ENCODE measurements at regions not wholly inside any gene's neighbourhood (a gene's known extent, or its start where the extent isn't known, plus 50 kb on each side); places are given as distances from the start of the nearest gene placed in this dataset.

GRCh38 chr3:117666812-117667211 is 957.2 kb downstream of the TUSC7 start:
- H3K4me3 ChIP-seq = no peak overlapping the region
- H3K9me3 ChIP-seq (replicated peaks) = no peaks in the 10 kb centered on the region
- no peak overlapping the region for H3K27ac ChIP-seq
- H3K4me1 ChIP-seq = no peaks in the 10 kb centered on the region; the same call in 1 of the 2 replicates
- H3K36me3 ChIP-seq = no peaks in the 10 kb centered on the region
- no peak for DNase-seq
- no peaks in the 10 kb centered on the region for H3K27me3 ChIP-seq

GRCh38 chr3:117669774-117670173 is 960.2 kb downstream of the TUSC7 start:
- Histone ChIP-seq H3K27ac (no peak overlapping the region), H3K36me3 (no peaks in the 10 kb centered on the region), H3K4me3 (no peak overlapping the region), H3K4me1 (no peaks in the 10 kb centered on the region), H3K27me3 (0 out of 2 replicates have a peak, but pooled peaks cover 4% of the 10 kb centered on the region), H3K9me3 (replicated peaks) (no peaks in the 10 kb centered on the region)
- no peak for DNase-seq

DNA sequence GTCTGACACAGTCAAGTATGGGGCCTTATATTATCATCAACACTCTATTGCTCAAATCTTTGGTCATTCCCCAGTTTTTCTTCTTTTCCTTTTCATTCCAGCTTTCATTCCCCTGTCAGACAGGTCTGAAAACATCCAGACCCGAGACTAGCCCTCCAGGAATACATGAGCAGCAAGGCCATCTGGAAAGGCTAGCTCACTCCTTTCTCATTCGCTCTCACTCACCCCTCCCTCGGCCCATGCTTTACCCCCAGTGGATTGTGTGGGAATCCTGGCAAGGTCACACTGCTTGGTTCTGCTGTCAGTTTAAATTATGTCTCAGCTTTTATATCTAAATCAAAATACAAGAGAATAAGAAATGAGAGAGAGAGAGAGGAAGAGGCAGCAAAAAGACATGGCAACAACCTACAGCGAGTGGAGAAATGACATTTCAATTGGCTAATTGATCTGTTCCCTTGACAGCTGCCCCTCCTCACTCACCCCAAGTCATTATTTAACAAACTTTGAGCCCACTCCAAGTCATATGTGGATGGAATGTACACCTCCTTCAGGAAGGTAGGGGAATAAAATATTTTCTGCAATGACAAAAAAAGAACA is 962.2 kb downstream of the TUSC7 start:
- Histone ChIP-seq H3K9me3 (replicated peaks) (no peaks in the 10 kb centered on the region), H3K4me1 (no peaks in the 10 kb centered on the region), H3K4me3 (no peak overlapping the region), H3K36me3 (no peaks in the 10 kb centered on the region), H3K27ac (no peak overlapping the region), H3K27me3 (0 out of 2 replicates have a peak, but pooled peaks cover 4% of the 10 kb centered on the region)
- DNase-seq = no peak

DNA sequence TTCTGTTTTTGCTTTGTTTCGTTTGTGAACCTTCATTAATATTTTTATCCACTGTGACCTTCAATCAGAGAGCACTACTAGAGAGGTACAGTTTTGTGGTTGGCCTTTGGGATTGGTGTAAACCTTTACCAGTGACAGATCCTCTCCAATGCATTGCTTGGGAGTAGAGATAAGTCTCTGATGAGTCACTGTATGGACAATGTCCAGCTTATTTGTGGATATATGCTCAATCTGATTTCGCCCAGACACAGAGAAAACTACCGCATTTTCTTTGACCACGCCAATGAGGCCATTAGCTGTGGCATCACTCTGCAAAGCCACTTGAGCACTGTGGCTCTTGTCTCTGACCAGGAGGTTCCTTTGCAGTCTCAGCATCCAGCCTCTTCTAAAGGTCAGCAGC is 964.7 kb downstream of the TUSC7 start:
- Histone ChIP-seq H3K27me3 (0 out of 2 replicates have a peak, but pooled peaks cover 4% of the 10 kb centered on the region), H3K4me1 (no peaks in the 10 kb centered on the region), H3K36me3 (no peaks in the 10 kb centered on the region), H3K27ac (no peak overlapping the region), H3K4me3 (no peak overlapping the region), H3K9me3 (replicated peaks) (no peaks in the 10 kb centered on the region)
- no peak for DNase-seq

GRCh38 chr3:117681619-117682018 is 972.0 kb downstream of the TUSC7 start:
- no peak for DNase-seq
- Histone ChIP-seq H3K4me1 (no peaks in the 10 kb centered on the region), H3K27me3 (0 out of 2 replicates have a peak, but pooled peaks cover 3% of the 10 kb centered on the region), H3K4me3 (no peak overlapping the region), H3K27ac (no peak overlapping the region), H3K9me3 (replicated peaks) (no peaks in the 10 kb centered on the region), H3K36me3 (no peaks in the 10 kb centered on the region)

GRCh38 chr3:117687096-117687495 is 977.5 kb downstream of the TUSC7 start:
- no peaks in the 10 kb centered on the region for H3K36me3 ChIP-seq
- no peak overlapping the region for H3K4me3 ChIP-seq
- H3K4me1 ChIP-seq = no peaks in the 10 kb centered on the region
- H3K27ac ChIP-seq = no peak overlapping the region
- H3K9me3 ChIP-seq (replicated peaks) = no peaks in the 10 kb centered on the region
- DNase-seq = no peak
- peaks cover 7% of the 10 kb centered on the region; the same call in 1 of the 2 replicates for H3K27me3 ChIP-seq

DNA sequence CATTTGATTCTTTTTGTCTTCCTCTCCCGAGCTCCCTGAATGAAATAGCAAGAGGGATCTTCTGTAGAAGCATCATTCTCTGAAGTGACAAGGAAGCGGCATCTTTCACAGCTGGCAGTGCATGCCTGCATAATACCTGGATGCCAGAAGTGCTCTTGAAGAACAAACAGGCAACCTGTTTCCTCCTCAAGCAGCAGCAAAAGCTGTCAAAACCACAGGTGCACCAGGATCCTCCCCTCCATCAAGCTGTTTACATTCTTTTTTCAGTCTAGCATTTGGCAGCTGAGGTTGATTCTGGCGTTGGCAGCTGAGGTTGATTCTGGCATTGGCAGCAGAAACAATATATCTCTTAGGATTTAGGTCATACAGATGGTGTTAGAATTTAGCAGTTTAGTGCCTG is 979.0 kb downstream of the TUSC7 start:
- DNase-seq = no peak
- H3K36me3 ChIP-seq = no peaks in the 10 kb centered on the region

DNA sequence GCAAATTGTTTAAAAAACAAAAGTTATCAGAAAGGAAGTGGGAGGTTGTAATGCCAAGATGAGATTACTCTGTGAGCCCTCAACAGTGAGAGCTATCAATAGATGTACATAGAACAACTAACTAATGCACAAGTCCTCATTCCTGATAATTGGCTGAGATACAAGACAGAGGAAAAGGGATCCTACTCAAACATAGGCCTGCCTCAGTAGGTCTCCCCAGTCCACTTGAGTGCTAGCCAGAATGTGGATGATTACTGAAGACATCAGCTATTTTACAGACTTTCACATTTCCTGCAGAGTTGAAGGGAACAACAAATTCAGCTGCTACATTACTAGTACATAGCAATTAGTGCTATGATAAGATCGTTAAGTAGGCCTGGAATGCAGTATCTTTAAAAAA is 981.9 kb downstream of the TUSC7 start:
- no peaks in the 10 kb centered on the region for H3K36me3 ChIP-seq
- H3K27me3 ChIP-seq = peaks cover 4% of the 10 kb centered on the region; the same call in 1 of the 2 replicates
- DNase-seq = no peak
- no peaks in the 10 kb centered on the region for H3K9me3 ChIP-seq (replicated peaks)
- H3K4me3 ChIP-seq = no peak overlapping the region
- H3K4me1 ChIP-seq = no peaks in the 10 kb centered on the region
- H3K27ac ChIP-seq = no peak overlapping the region

More for the DNA sequence above, 979.0 kb downstream of the TUSC7 start:
- Histone ChIP-seq H3K4me3 (no peak overlapping the region), H3K27me3 (peaks cover 7% of the 10 kb centered on the region; the same call in 1 of the 2 replicates), H3K9me3 (replicated peaks) (no peaks in the 10 kb centered on the region), H3K27ac (no peak overlapping the region), H3K4me1 (no peaks in the 10 kb centered on the region)

- H3K27me3 ChIP-seq = peaks cover 4% of the 10 kb centered on the region; the same call in 1 of the 2 replicates
- no peak overlapping the region for H3K4me3 ChIP-seq
- no peak overlapping the region for H3K27ac ChIP-seq
- H3K4me1 ChIP-seq = no peaks in the 10 kb centered on the region
- no peaks in the 10 kb centered on the region for H3K9me3 ChIP-seq (replicated peaks)
- no peaks in the 10 kb centered on the region for H3K36me3 ChIP-seq
- DNase-seq = no peak
Measured at GRCh38 chr3:117692416-117692995, 982.9 kb downstream of the TUSC7 start.

GRCh38 chr3:117695321-117695720 is 985.7 kb downstream of the TUSC7 start:
- H3K9me3 ChIP-seq (replicated peaks) = no peaks in the 10 kb centered on the region
- H3K4me3 ChIP-seq = no peak overlapping the region
- peaks cover 4% of the 10 kb centered on the region; the same call in 1 of the 2 replicates for H3K27me3 ChIP-seq
- no peak for DNase-seq
- no peaks in the 10 kb centered on the region for H3K36me3 ChIP-seq
- H3K4me1 ChIP-seq = no peaks in the 10 kb centered on the region
- H3K27ac ChIP-seq = no peak overlapping the region

DNA sequence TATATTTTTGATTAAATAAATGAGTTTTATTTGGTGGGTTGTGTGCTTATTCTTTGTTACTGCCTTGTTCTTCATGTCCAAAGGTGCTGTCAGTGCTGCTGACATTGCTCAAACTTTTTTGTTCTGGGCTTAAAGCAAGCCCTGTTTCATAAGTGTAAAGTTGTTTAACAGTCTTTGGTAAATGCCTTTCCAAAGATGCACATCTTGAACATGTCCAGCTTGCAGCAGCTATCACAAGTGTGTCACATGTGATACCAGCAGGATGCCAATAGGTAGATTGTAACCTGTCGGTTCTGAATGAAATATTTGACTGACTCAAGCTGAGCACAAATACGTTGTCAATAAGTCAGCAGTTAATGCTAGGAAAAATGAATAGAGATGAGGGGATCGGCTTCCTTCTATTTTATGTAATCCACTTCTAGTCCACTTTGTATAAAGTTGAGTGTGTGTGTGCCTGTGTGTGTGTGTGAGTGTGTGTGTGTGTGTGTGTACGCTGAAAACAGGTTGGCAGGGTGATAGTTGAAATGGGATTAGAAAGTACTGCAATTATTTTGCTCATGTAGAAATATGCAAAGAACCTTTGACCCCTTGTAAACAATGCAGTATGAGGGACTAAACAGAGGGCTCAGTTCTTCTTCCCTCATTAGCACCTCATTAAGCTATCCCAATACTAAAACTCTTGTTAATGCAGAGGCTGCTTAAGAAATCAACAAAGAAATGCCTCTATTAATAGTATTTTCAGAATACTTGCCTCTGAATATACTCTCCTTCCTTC is 986.5 kb downstream of the TUSC7 start:
- Histone ChIP-seq H3K4me1 (no peaks in the 10 kb centered on the region), H3K27me3 (no peaks in the 10 kb centered on the region), H3K36me3 (no peaks in the 10 kb centered on the region), H3K9me3 (replicated peaks) (no peaks in the 10 kb centered on the region), H3K27ac (no peak overlapping the region), H3K4me3 (no peak overlapping the region)
- DNase-seq = no peak

- no peaks in the 10 kb centered on the region for H3K9me3 ChIP-seq (replicated peaks)
- no peak overlapping the region for H3K27ac ChIP-seq
- no peak overlapping the region for H3K4me3 ChIP-seq
- no peaks in the 10 kb centered on the region for H3K4me1 ChIP-seq
- no peaks in the 10 kb centered on the region for H3K36me3 ChIP-seq
- no peak for DNase-seq
- no peaks in the 10 kb centered on the region for H3K27me3 ChIP-seq
Measured at GRCh38 chr3:117696851-117697407, 987.4 kb downstream of the TUSC7 start.

- no peak overlapping the region for H3K27ac ChIP-seq
- no peak overlapping the region for H3K4me3 ChIP-seq
- H3K36me3 ChIP-seq = no peaks in the 10 kb centered on the region
- H3K4me1 ChIP-seq = no peaks in the 10 kb centered on the region
- H3K9me3 ChIP-seq (replicated peaks) = no peaks in the 10 kb centered on the region
- H3K27me3 ChIP-seq = no peaks in the 10 kb centered on the region
- no peak for DNase-seq
Measured at GRCh38 chr3:117699058-117699457, 989.5 kb downstream of the TUSC7 start.

- DNase-seq = no peak
- Histone ChIP-seq H3K36me3 (no peaks in the 10 kb centered on the region), H3K27ac (no peak overlapping the region), H3K4me3 (no peak overlapping the region), H3K9me3 (replicated peaks) (no peaks in the 10 kb centered on the region), H3K27me3 (no peaks in the 10 kb centered on the region), H3K4me1 (no peaks in the 10 kb centered on the region)
Measured at GRCh38 chr3:117700573-117701360, 991.2 kb downstream of the TUSC7 start.
